Large intestine (tissue), 3 donors: ENCODE measurements at regions not wholly inside any gene's neighbourhood (a gene's known extent, or its start where the extent isn't known, plus 50 kb on each side); places are given as distances from the start of the nearest gene placed in this dataset.
"Not testable (repeated sequence)": the region's sequence is repeated elsewhere in the genome, so short reads cannot be mapped to it uniquely, and the experiment has no call there.

Experiments used
- DNase-seq, 2 donors: peaks; one replicate each; pipeline versions ENCODE4 v3.0.0 to v3.0.0-alpha.2; 2013
- H3K27ac ChIP-seq: one replicate; pipeline ENCODE4 v1.5.1; 2013; ENCODE audit warnings: low read length
- H3K27me3 ChIP-seq: 2 replicates; pipeline ENCODE4 v1.6.1; 2013; ENCODE audit warnings: low read length; ENCODE audit not compliant: control insufficient read depth, insufficient read depth
- H3K36me3 ChIP-seq: 2 replicates; pipeline ENCODE4 v1.6.1; 2013; ENCODE audit warnings: low read length; ENCODE audit not compliant: control insufficient read depth, insufficient read depth
- H3K4me1 ChIP-seq: one replicate; pipeline ENCODE4 v1.6.1; 2013; ENCODE audit warnings: low read length; ENCODE audit not compliant: control insufficient read depth, insufficient read depth
- H3K4me3 ChIP-seq: one replicate; pipeline ENCODE4 v1.5.1; 2013; ENCODE audit warnings: low read length
- H3K9me3 ChIP-seq: one replicate; pipeline ENCODE4 v1.6.1; 2013; ENCODE audit warnings: mild to moderate bottlenecking, low read depth, low read length, moderate library complexity; ENCODE audit not compliant: control insufficient read depth
- WGBS: methylation state at CpG from one replicate; pipeline ENCODE4 v1.1.5; 2013; ENCODE audit warnings: low lambda C conversion rate; ENCODE audit not compliant: insufficient coverage; 5-methylcytosine and 5-hydroxymethylcytosine counted together

DNA sequence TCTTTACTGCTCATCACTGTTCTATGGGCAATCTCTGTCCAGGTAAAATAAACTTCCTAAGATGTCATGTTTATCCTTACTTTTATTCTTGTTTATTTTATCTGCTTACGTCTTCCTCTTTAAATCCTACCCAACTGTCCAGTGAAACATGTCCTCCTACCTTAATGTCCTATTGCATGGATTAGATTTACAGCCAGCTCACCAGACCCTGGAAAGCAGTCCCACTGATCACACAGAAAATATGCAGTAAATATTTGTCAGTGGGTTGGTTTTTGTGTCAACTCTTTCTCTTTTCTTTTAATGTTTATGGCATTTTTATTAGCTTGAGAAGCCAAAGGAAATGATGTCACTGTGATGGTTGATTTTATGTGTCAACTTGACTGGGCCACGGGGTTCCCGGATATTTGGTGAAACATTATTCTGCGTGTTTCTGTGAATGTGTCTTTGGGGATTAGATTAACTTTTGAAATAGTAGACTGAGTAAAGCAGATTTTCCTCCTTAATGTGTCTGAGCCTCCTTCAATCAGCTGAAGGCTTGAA lies 258.3 kb downstream of the SRGAP2C start:
- WGBS, result 83% methylated on average over 1 of the region's 4 CpGs
- H3K36me3 ChIP-seq, result no peaks in the 10 kb centered on the region
- DNase-seq, result no peak
- H3K4me1 ChIP-seq, result no peaks in the 10 kb centered on the region
- H3K27me3 ChIP-seq, result no peaks in the 10 kb centered on the region
- no peak overlapping the region for H3K4me3 ChIP-seq
- no peak overlapping the region for H3K27ac ChIP-seq
- H3K9me3 ChIP-seq, result no peaks in the 10 kb centered on the region

DNA sequence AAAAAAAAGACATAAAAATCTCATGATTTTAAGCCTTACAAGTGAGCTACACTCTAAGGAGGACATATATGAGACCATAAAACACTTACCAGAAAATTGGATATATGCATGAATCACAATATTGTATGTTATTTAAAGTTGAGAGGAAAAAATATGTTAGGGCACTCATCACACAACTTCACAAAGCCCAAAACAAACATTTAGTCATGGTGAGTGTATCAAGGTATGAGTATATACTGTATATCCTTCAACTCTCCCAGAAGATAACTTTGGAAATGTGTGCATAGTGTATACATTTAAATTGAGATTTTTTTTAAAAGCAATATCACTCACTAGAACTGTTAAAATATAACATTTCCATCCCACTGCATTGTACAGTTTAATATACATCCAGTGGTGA lies 259.3 kb downstream of the SRGAP2C start:
- H3K27me3 ChIP-seq, result no peaks in the 10 kb centered on the region
- H3K36me3 ChIP-seq, result no peaks in the 10 kb centered on the region
- no peak overlapping the region for H3K4me3 ChIP-seq
- H3K27ac ChIP-seq, result no peak overlapping the region
- H3K4me1 ChIP-seq, result no peaks in the 10 kb centered on the region
- no peaks in the 10 kb centered on the region for H3K9me3 ChIP-seq
- DNase-seq, result no peak

DNA sequence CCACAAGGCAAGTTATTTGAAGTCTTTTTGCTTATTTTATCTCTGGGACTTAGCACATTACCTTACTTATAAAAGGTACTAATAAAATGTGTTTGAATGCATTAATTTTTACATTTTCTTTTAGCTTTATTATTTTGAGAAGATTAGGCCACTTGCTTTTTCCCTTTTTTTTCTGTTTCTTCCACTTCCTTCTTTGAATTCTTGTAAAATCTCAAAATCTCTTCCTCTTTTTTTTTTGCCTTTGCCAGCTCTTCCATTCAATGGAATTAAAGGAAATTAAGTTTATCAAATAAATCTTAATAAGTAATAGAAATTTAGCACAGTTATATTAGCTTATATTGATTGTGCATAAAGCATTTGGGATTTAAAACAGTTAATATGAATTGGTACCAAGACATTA lies 260.9 kb downstream of the SRGAP2C start:
- H3K4me3 ChIP-seq, result no peak overlapping the region
- no peak for DNase-seq
- no peaks in the 10 kb centered on the region for H3K27me3 ChIP-seq
- H3K36me3 ChIP-seq, result no peaks in the 10 kb centered on the region
- no peaks in the 10 kb centered on the region for H3K9me3 ChIP-seq
- no peaks in the 10 kb centered on the region for H3K4me1 ChIP-seq
- H3K27ac ChIP-seq, result no peak overlapping the region

DNA sequence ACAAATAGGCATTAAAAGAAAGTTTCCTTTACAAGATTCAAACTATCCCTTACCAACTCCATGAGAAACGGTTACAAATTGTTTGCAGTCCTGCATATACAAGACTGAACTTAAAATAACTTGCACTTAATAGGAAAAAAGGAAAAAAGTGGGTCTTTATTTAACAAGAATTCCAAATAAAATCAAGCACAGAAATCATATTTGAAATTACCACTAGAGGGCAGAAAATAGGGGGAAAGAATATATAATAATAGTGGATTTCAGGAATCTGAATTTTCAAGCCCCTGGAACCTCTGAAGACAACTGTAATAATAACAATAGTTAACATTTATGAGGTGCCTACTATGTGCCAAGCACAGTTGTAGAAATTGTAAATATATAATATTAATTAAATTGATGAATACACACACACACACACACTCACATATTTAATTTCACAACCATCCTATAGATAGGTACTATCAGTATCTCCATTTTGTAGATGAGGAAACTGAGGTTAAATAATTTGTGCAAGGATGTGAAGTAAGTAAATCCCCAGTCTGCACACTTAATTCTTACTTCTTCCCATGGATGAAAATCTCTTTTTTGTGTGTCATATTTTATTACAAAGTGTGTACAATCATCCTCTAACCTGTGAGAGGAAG lies 262.6 kb downstream of the SRGAP2C start:
- not testable (repeated sequence) for H3K27ac ChIP-seq, H3K36me3 ChIP-seq, H3K27me3 ChIP-seq, H3K4me1 ChIP-seq, H3K9me3 ChIP-seq, DNase-seq, H3K4me3 ChIP-seq
- no CpG with 5 or more reads among the region's 1 CpG for WGBS

DNA sequence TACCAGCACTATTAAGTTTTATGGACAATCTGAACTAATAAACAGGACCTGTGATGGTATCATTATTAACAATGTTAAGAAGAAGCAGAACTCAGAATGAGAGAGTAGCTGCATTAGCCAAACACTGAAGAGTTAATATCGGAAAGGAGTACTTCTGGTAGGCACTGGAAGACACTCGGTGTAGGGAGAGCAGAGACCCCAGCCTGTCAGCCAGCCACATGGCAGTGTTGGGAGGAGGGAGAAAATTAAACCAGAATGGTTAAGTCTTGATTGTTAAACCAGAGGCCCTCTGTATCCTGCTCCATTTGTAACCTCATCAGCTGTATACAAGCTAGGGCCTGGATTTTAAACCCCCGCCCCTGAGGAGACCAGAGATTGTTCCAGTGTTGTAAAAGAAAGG lies 263.3 kb downstream of the SRGAP2C start:
- H3K9me3 ChIP-seq, H3K27me3 ChIP-seq, DNase-seq, H3K27ac ChIP-seq, H3K4me3 ChIP-seq, H3K36me3 ChIP-seq, H3K4me1 ChIP-seq: not testable (repeated sequence)
- WGBS, result no CpG with 5 or more reads among the region's 3 CpGs

GRCh38 chr1:121448851-121449250 lies 264.1 kb downstream of the SRGAP2C start:
- Histone ChIP-seq H3K9me3 (no peaks in the 10 kb centered on the region), H3K4me3 (no peak overlapping the region), H3K27ac (no peak overlapping the region), H3K27me3 (no peaks in the 10 kb centered on the region), H3K36me3 (no peaks in the 10 kb centered on the region), H3K4me1 (no peaks in the 10 kb centered on the region)
- no peak for DNase-seq
- 92% methylated on average over 2 of the region's 2 CpGs for WGBS

DNA sequence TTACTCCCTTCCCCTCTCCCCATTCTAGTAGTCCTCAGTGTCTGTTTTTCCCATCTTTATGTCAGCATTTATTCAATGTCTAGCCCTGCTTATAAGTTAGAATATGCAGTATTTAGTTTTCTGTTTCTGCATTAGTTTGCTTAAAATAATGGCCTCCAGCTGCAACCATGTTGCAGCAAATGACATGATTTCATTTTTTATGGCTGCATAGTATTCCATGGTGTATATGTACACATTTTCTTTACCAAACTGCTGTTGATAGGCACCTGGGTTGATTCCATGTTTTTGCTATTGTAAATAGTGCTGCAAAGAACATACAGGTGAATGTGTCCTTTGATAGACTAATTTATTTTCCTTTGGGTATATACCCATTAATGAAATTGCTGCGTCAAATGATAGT lies 267.7 kb downstream of the SRGAP2C start:
- DNase-seq, result no peak
- Histone ChIP-seq H3K4me3 (no peak overlapping the region), H3K36me3 (no peaks in the 10 kb centered on the region), H3K27me3 (no peaks in the 10 kb centered on the region), H3K4me1 (no peaks in the 10 kb centered on the region), H3K9me3 (no peaks in the 10 kb centered on the region), H3K27ac (no peak overlapping the region)
- 100% methylated on average over 1 of the region's 1 CpG for WGBS

DNA sequence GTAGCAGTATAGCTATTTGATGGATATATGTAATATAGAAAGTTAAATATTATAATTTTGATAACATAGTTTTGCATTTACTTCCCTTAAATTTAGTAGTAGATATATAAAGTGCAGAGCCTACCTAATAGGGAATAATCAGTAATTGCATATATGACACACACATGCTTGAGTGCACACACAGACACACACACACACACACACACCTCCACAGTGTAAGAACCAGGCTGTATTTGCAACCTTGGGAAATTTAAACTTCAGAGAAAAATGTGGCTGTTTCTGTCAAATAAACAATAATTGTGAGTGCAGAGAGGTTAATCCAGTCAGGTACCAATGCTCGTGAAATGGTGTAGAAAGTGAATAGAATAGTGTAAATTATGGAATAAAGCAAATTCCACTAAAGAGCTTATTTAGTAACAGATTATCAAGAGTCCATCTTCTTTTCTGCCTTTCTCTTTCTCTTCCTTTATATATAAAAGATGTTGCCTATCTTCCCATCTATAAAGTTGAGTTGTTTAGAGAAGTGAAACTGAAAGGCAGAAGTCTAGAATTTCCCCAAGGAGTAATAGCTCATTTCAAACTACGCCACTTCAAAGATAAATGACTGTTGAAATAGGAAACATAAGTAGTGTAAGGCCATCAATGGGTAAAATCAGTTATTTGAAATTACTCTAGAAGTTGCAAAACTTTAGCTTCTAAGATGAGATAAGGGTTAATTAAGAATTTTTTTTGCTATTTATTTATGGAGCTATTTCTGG lies 273.7 kb downstream of the SRGAP2C start:
- Histone ChIP-seq H3K9me3 (no peaks in the 10 kb centered on the region), H3K27ac (no peak overlapping the region), H3K4me3 (no peak overlapping the region), H3K36me3 (no peaks in the 10 kb centered on the region), H3K27me3 (no peaks in the 10 kb centered on the region), H3K4me1 (no peaks in the 10 kb centered on the region)
- WGBS, result no CpG with 5 or more reads among the region's 2 CpGs
- peak in 1 of 2 donors; percentile 3 for DNase-seq

- Histone ChIP-seq H3K27me3 (no peaks in the 10 kb centered on the region), H3K36me3 (no peaks in the 10 kb centered on the region), H3K4me3 (no peak overlapping the region), H3K27ac (no peak overlapping the region), H3K4me1 (no peaks in the 10 kb centered on the region), H3K9me3 (no peaks in the 10 kb centered on the region)
- 100% methylated on average over 1 of the region's 2 CpGs for WGBS
- DNase-seq, result no peak
Observed at GRCh38 chr1:121459235-121459634, 274.5 kb downstream of the SRGAP2C start.

DNA sequence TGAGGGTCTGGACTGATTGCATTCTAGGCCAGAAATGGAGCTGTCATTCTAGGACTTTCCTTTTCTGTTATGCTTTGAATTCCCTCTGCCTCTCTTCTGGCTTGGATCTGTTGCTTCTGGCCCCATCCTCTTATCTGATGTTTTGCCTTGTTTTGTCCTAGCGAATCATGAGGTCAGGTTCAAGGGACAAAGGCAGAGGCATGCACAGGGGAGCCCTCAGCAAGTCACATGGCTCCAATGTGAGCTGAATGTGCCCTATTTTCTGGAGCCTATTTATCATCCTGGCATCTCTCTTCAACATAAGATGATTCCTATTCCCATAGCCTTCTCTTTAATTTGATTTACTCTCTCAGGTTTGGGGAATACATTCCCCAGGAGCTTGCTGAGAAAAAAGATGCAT lies 284.6 kb downstream of the SRGAP2C start:
- not testable (repeated sequence) for H3K4me1 ChIP-seq, H3K27me3 ChIP-seq, H3K9me3 ChIP-seq, H3K27ac ChIP-seq, H3K36me3 ChIP-seq, H3K4me3 ChIP-seq, DNase-seq
- no CpG with 5 or more reads among the region's 1 CpG for WGBS

GRCh38 chr1:121470401-121470800 lies 285.6 kb downstream of the SRGAP2C start:
- no CpG with 5 or more reads among the region's 2 CpGs for WGBS

More at GRCh38 chr1:121470401-121470800, 285.6 kb downstream of the SRGAP2C start:
- H3K4me3 ChIP-seq, DNase-seq, H3K9me3 ChIP-seq, H3K4me1 ChIP-seq, H3K27ac ChIP-seq, H3K36me3 ChIP-seq, H3K27me3 ChIP-seq: not testable (repeated sequence)
